Keratinocyte (primary cell): ENCODE measurements at regions not wholly inside any gene's neighbourhood (a gene's known extent, or its start where the extent isn't known, plus 50 kb on each side); places are given as distances from the start of the nearest gene placed in this dataset.
A peak's percentile ranks its signal among the peaks of the same experiment; 100 is the strongest.

ENCODE experiments used
- DNase-seq: peaks from one replicate; pipeline ENCODE4 v3.0.0-alpha.2; 2011; ENCODE audit warnings: low read depth, missing footprints, low spot score
- FAIRE-seq: peaks from 2 replicates; lab custom pipeline; 2011; peaks lifted over from hg19 to GRCh38; lab: Jason Lieb, UNC
- H2AFZ ChIP-seq: 2 replicates; pipeline ENCODE4 v1.6.0; 2012; ENCODE audit warnings: low read length, control low read depth, inconsistent platforms; ENCODE audit not compliant: control insufficient read depth
- H3K27ac ChIP-seq: 2 replicates; pipeline ENCODE4 v1.5.1; 2011; ENCODE audit warnings: low read length; ENCODE audit not compliant: control insufficient read depth, insufficient read depth
- H3K27me3 ChIP-seq: 3 replicates; pipeline ENCODE4 v1.6.0; 2011; ENCODE audit warnings: low read length; ENCODE audit not compliant: control insufficient read depth, insufficient read depth; ENCODE audit errors: extremely low read depth
- H3K36me3 ChIP-seq, 2 experiments: 2 replicates in 1 of 2; 3 replicates in 1 of 2; pipeline ENCODE4 v1.5.1; 2011; ENCODE audit warnings: low read length in 2 of 2, mild to moderate bottlenecking in 1 of 2; ENCODE audit not compliant: control insufficient read depth in 2 of 2, insufficient read depth in 2 of 2; ENCODE audit errors: extremely low read depth in 1 of 2
- H3K4me1 ChIP-seq: 3 replicates; pipeline ENCODE4 v1.5.1; 2011; ENCODE audit warnings: low read length; ENCODE audit not compliant: control insufficient read depth, insufficient read depth; ENCODE audit errors: extremely low read depth
- H3K4me2 ChIP-seq: 3 replicates; pipeline ENCODE4 v1.6.0; 2011; ENCODE audit warnings: low read depth, low read length; ENCODE audit not compliant: control insufficient read depth, insufficient read depth; ENCODE audit errors: extremely low read depth
- H3K4me3 ChIP-seq, 3 experiments: fragments of 200-600 bp in 1 of 3; sonication (generic) in 1 of 3; 2 replicates in 2 of 3; 3 replicates in 1 of 3; pipeline ENCODE4 v1.5.1; 2011 to 2016; ENCODE audit warnings: low read length in 3 of 3, mild to moderate bottlenecking in 3 of 3, control low read depth in 2 of 3, inconsistent platforms in 1 of 3, low read depth in 1 of 3, mixed read lengths in 1 of 3, mixed run types in 1 of 3, moderate library complexity in 1 of 3; ENCODE audit not compliant: control insufficient read depth in 2 of 3, insufficient read depth in 2 of 3; ENCODE audit errors: extremely low read depth in 1 of 3
- H3K79me2 ChIP-seq: 2 replicates; pipeline ENCODE4 v1.6.0; 2012; ENCODE audit warnings: low read length; ENCODE audit not compliant: control insufficient read depth, insufficient read depth
- H3K9ac ChIP-seq: 3 replicates; pipeline ENCODE4 v1.6.0; 2011; ENCODE audit warnings: low read length; ENCODE audit not compliant: control insufficient read depth, insufficient read depth; ENCODE audit errors: extremely low read depth
- H3K9me1 ChIP-seq: 3 replicates; pipeline ENCODE4 v1.6.0; 2011; ENCODE audit warnings: low read length; ENCODE audit not compliant: control insufficient read depth, insufficient read depth; ENCODE audit errors: extremely low read depth
- H3K9me3 ChIP-seq: 2 replicates; pipeline ENCODE4 v1.5.1; 2012; ENCODE audit warnings: low read depth, low read length; ENCODE audit not compliant: control insufficient read depth
- H4K20me1 ChIP-seq: 3 replicates; pipeline ENCODE4 v1.6.0; 2011; ENCODE audit warnings: low read length; ENCODE audit not compliant: control insufficient read depth, insufficient read depth; ENCODE audit errors: extremely low read depth
- EZH2 ChIP-seq: IDR thresholded peaks from one replicate; pipeline ENCODE4 v1.6.1; 2012; ENCODE audit warnings: inconsistent platforms, mild to moderate bottlenecking, low read length, moderate library complexity
- dilution Hi-C: fragments of 300-500 bp; cut with MboI; formaldehyde crosslinking; loops from one replicate; pipeline ENCODE4 v1.7.0; 2020; ENCODE audit warnings: low sequenced_read_pairs; ENCODE audit not compliant: extremely low pct_ligation_motif_present
- TF ChIP-seq, protein P1 (sequence below), 3 experiments: IDR thresholded peaks in 1 of 3; conservative IDR thresholded peaks in 1 of 3; optimal IDR thresholded peaks in 1 of 3; 2 replicates in 2 of 3; 3 replicates in 1 of 3; pipeline versions ENCODE3 to v1.5.1; 2011; ENCODE audit warnings: low read length in 3 of 3, mild to moderate bottlenecking in 3 of 3, moderate library complexity in 2 of 3, control low read depth in 1 of 3, inconsistent platforms in 1 of 3; ENCODE audit not compliant: insufficient read depth in 2 of 3; ENCODE audit errors: extremely low read depth in 1 of 3

- no peak overlapping the region for H3K4me2 ChIP-seq
- H4K20me1 ChIP-seq = no peaks in the 10 kb centered on the region
- no peaks in the 10 kb centered on the region for H3K36me3 ChIP-seq
- no peaks in the 10 kb centered on the region for H3K9me1 ChIP-seq
- H2AFZ ChIP-seq = no peak overlapping the region
- no peak for DNase-seq
- H3K9ac ChIP-seq = no peak overlapping the region
- TF ChIP-seq, protein P1, sequence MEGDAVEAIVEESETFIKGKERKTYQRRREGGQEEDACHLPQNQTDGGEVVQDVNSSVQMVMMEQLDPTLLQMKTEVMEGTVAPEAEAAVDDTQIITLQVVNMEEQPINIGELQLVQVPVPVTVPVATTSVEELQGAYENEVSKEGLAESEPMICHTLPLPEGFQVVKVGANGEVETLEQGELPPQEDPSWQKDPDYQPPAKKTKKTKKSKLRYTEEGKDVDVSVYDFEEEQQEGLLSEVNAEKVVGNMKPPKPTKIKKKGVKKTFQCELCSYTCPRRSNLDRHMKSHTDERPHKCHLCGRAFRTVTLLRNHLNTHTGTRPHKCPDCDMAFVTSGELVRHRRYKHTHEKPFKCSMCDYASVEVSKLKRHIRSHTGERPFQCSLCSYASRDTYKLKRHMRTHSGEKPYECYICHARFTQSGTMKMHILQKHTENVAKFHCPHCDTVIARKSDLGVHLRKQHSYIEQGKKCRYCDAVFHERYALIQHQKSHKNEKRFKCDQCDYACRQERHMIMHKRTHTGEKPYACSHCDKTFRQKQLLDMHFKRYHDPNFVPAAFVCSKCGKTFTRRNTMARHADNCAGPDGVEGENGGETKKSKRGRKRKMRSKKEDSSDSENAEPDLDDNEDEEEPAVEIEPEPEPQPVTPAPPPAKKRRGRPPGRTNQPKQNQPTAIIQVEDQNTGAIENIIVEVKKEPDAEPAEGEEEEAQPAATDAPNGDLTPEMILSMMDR (optimal IDR thresholded peaks at IDR 0.05 in 1 of 3, IDR thresholded peaks at IDR 0.05 in 1 of 3, conservative IDR thresholded peaks at IDR 0.05 in 1 of 3; ENCODE audit: extremely low read depth in 1 of 3, insufficient read depth in 2 of 3, low read length in 3 of 3) = no peak
- TF ChIP-seq EZH2 = no peak
- no peaks in the 10 kb centered on the region for H3K9me3 ChIP-seq
- FAIRE-seq = peak; percentile 71
- peaks cover 6% of the 10 kb centered on the region for H3K4me1 ChIP-seq
- no peaks in the 10 kb centered on the region for H3K79me2 ChIP-seq
- H3K4me3 ChIP-seq = no peak overlapping the region
- no peaks in the 10 kb centered on the region for H3K27me3 ChIP-seq
- H3K27ac ChIP-seq = no peak overlapping the region
- dilution Hi-C loops = no loop called here
Measured at GRCh38 chr11:129590030-129590752, 214.5 kb downstream of the BARX2 start.

DNA sequence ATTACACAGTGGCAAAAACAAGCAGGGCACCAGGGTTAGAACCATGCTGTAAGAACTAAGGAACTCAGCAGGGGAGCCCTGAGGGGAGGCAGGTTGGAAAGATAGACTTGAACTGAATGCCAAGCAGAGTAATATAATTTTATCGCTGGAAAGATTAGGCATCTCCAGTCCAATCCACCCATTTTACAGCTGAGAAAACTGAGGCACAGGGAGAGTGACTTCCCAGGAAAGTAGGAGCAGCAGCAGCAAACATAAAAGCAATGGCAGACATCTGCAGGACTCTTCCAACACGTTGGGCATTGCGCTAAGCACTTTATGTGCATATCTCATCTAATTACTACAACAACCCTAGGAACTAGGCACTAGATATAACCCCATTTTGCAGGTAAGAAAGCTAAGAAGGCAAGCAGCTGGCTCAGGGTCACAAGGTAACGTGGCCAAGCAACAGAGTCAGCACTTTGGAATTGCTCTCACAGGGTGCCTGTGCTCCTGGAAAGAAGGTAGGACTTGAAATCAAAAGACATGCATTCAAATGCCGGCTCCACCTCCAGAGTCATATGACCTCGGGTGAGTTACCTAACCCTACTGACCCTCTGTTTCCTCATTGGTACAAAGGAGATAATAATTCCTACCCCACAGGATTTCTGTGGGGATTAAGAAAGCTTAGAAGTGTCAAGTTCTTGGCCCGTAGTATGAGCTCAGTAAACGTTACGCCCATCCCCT lies 215.3 kb downstream of the BARX2 start:
- Histone ChIP-seq H3K9me1 (no peaks in the 10 kb centered on the region), H3K4me3 (no peak overlapping the region), H4K20me1 (no peaks in the 10 kb centered on the region), H3K79me2 (no peaks in the 10 kb centered on the region), H3K9me3 (no peaks in the 10 kb centered on the region), H2AFZ (no peak overlapping the region), H3K36me3 (no peaks in the 10 kb centered on the region), H3K9ac (no peak overlapping the region), H3K27ac (no peak overlapping the region), H3K4me1 (peaks cover 6% of the 10 kb centered on the region), H3K27me3 (no peaks in the 10 kb centered on the region), H3K4me2 (no peak overlapping the region)
- TF ChIP-seq, protein P1 (optimal IDR thresholded peaks at IDR 0.05 in 1 of 3, IDR thresholded peaks at IDR 0.05 in 1 of 3, conservative IDR thresholded peaks at IDR 0.05 in 1 of 3; ENCODE audit: extremely low read depth in 1 of 3, insufficient read depth in 2 of 3, low read length in 3 of 3) = no peak
- TF ChIP-seq EZH2 = no peak
- dilution Hi-C loops = no loop called here
- DNase-seq (no peak), FAIRE-seq (no peak)
